COLO668 (cell line): ENCODE measurements at regions not wholly inside any gene's neighbourhood (a gene's known extent, or its start where the extent isn't known, plus 50 kb on each side); places are given as distances from the start of the nearest gene placed in this dataset.
"Not testable (repeated sequence)": the region's sequence is repeated elsewhere in the genome, so short reads cannot be mapped to it uniquely, and the experiment has no call there.

Experiments
- DNase-seq: peaks from one replicate; lab custom pipeline; 2025; ENCODE audit not compliant: unreplicated experiment; lab: John Stamatoyannopoulos, UW

- no peak for DNase-seq
Measured at GRCh38 chr13:65260946-65261891, 1968.9 kb downstream of the PCDH9 start.

GRCh38 chr13:65240773-65241172 is 1989.4 kb downstream of the PCDH9 start:
- DNase-seq: no peak

GRCh38 chr13:65236841-65237418 is 1993.2 kb downstream of the PCDH9 start:
- no peak for DNase-seq

GRCh38 chr13:65217471-65217995 is 2012.6 kb downstream of the PCDH9 start:
- no peak for DNase-seq

GRCh38 chr13:65202845-65203244 is 2027.3 kb downstream of the PCDH9 start:
- not testable (repeated sequence) for DNase-seq

GRCh38 chr13:65188721-65189120 is 2041.4 kb downstream of the PCDH9 start:
- DNase-seq: no peak

GRCh38 chr13:65168026-65168425 is 2062.1 kb downstream of the PCDH9 start:
- DNase-seq: no peak

GRCh38 chr13:65166675-65167074 is 2063.5 kb downstream of the PCDH9 start:
- DNase-seq: no peak

GRCh38 chr13:65159803-65160202 is 2070.3 kb downstream of the PCDH9 start:
- DNase-seq: no peak

- DNase-seq: no peak
Measured at GRCh38 chr13:65155861-65156260, 2074.3 kb downstream of the PCDH9 start.

GRCh38 chr13:65154661-65155447 is 2075.3 kb downstream of the PCDH9 start:
- no peak for DNase-seq

GRCh38 chr13:65149687-65150086 is 2080.4 kb downstream of the PCDH9 start:
- no peak for DNase-seq

GRCh38 chr13:65143920-65144319 is 2086.2 kb downstream of the PCDH9 start:
- DNase-seq: no peak

GRCh38 chr13:65133094-65133493 is 2097.0 kb downstream of the PCDH9 start:
- DNase-seq: no peak

GRCh38 chr13:65125236-65125635 is 2104.9 kb downstream of the PCDH9 start:
- DNase-seq: no peak

GRCh38 chr13:65112531-65112941 is 2117.6 kb downstream of the PCDH9 start:
- no peak for DNase-seq

- no peak for DNase-seq
Measured at GRCh38 chr13:65112123-65112522, 2118.0 kb downstream of the PCDH9 start.

- no peak for DNase-seq
Measured at GRCh38 chr13:65111223-65111622, 2118.9 kb downstream of the PCDH9 start.

- DNase-seq: not testable (repeated sequence)
Measured at GRCh38 chr13:65104436-65104835, 2125.7 kb downstream of the PCDH9 start.

- DNase-seq: no peak
Measured at GRCh38 chr13:65103351-65103750, 2126.8 kb downstream of the PCDH9 start.
